HepG2 (cell line): ENCODE measurements at regions not wholly inside any gene's neighbourhood (a gene's known extent, or its start where the extent isn't known, plus 50 kb on each side); places are given as distances from the start of the nearest gene placed in this dataset.

Experiments used
- ATAC-seq: fragments of 200-7000 bp; cut with Tn5 transposase; 3 replicates; pipeline ENCODE4 v1.9.1; 2020; ENCODE audit warnings: mild to moderate bottlenecking, moderate library complexity
- BruUV-seq: library from RNA; stranded (reverse); fragments of 400-500 nt; replicated peaks from 2 replicates; lab custom pipeline; 2021; lab: Mats Ljungman, UMichigan
- CTCF ChIA-PET: fragments of 300-600 bp; formaldehyde crosslinking; extraction: SDS; loops from one replicate; lab custom pipeline; 2021; ENCODE audit warnings: low total read pairs, inconsistent platforms, low intra/inter-chr PET ratio; lab: Yijun Ruan, JAX
- POLR2A ChIA-PET: fragments of 350-600 bp; sonication (Branson Sonifier 250); formaldehyde crosslinking; loops from one replicate; lab custom pipeline; 2020; ENCODE audit warnings: antibody characterized with exemption, inconsistent platforms; lab: Yijun Ruan, JAX
- DNase-seq: peaks from one replicate; pipeline ENCODE4 v3.0.0-alpha.2; 2015; ENCODE audit warnings: low spot score
- FAIRE-seq: peaks from 3 replicates; lab custom pipeline; 2011; peaks lifted over from hg19 to GRCh38; lab: Jason Lieb, UNC
- H2AFZ ChIP-seq: one replicate; pipeline ENCODE4 v1.6.1; 2011; ENCODE audit warnings: low read length, inconsistent platforms
- H3K27ac ChIP-seq: fragments of 300-600 bp; 3 replicates; pipeline ENCODE4 v1.8.0; 2011; ENCODE audit warnings: mixed run types, mild to moderate bottlenecking, mixed read lengths, low read length, inconsistent platforms; ENCODE audit not compliant: insufficient read depth; ENCODE audit errors: extremely low read length
- H3K27me3 ChIP-seq, 2 experiments: fragments of 200-600 bp in 1 of 2; 2 replicates in 1 of 2; 3 replicates in 1 of 2; pipeline versions ENCODE4 v1.6.0 to v1.8.0; 2011; ENCODE audit warnings: low read length in 2 of 2, mild to moderate bottlenecking in 2 of 2, moderate library complexity in 2 of 2, inconsistent platforms in 1 of 2; ENCODE audit not compliant: insufficient read depth in 2 of 2, control insufficient read depth in 1 of 2
- H3K36me3 ChIP-seq, 2 experiments: fragments of 200-600 bp in 1 of 2; replicated peaks in 1 of 2; 2 replicates in 1 of 2; 3 replicates in 1 of 2; pipeline versions ENCODE4 v1.5.1 to v1.8.0; 2011; ENCODE audit warnings: low read length in 2 of 2, inconsistent platforms in 1 of 2; ENCODE audit not compliant: insufficient read depth in 2 of 2, control insufficient read depth in 1 of 2
- H3K4me1 ChIP-seq: 2 replicates; pipeline ENCODE4 v1.5.1; 2012; ENCODE audit warnings: low read length, inconsistent platforms; ENCODE audit not compliant: insufficient read depth
- H3K4me2 ChIP-seq: 2 replicates; pipeline ENCODE4 v1.6.0; 2011; ENCODE audit warnings: low read depth, low read length, inconsistent platforms
- H3K4me3 ChIP-seq, 3 experiments: fragments of 200-600 bp in 1 of 3; sonication (generic), shearing (Covaris generic) in 1 of 3; replicated peaks in 1 of 3; 2 replicates each; pipeline ENCODE4 v1.5.1; 2011 to 2016; ENCODE audit warnings: low read length in 3 of 3, inconsistent platforms in 2 of 3, low read depth in 2 of 3, mild to moderate bottlenecking in 2 of 3, control low read depth in 1 of 3, mixed read lengths in 1 of 3; ENCODE audit not compliant: insufficient read depth in 1 of 3
- H3K79me2 ChIP-seq: one replicate; pipeline ENCODE4 v1.6.1; 2011; ENCODE audit warnings: low read length, inconsistent platforms; ENCODE audit not compliant: insufficient read depth
- H3K9ac ChIP-seq: 2 replicates; pipeline ENCODE4 v1.6.0; 2011; ENCODE audit warnings: mild to moderate bottlenecking, low read depth, low read length, inconsistent platforms; ENCODE audit not compliant: insufficient read depth
- H3K9me3 ChIP-seq: 2 replicates; pipeline ENCODE4 v1.5.1; 2012; ENCODE audit warnings: mild to moderate bottlenecking, low read length
- H4K20me1 ChIP-seq: 2 replicates; pipeline ENCODE4 v1.6.0; 2011; ENCODE audit warnings: inconsistent platforms, mild to moderate bottlenecking, low read length, moderate library complexity; ENCODE audit not compliant: insufficient read depth
- BRD4 ChIP-seq: sonication (generic); formaldehyde crosslinking; IDR thresholded peaks from 2 replicates; pipeline ENCODE4 v1.4.0; 2020; ENCODE audit warnings: missing genetic modification reagents
- FOXA3 ChIP-seq: IDR thresholded peaks from 2 replicates; pipeline ENCODE4 v1.6.1; 2016; ENCODE audit warnings: missing genetic modification reagents, missing compliant biosample characterization
- HMG20B ChIP-seq: conservative IDR thresholded peaks from 2 replicates; pipeline ENCODE4 v1.6.1; 2016; ENCODE audit warnings: missing genetic modification reagents, missing compliant biosample characterization
- KAT8 ChIP-seq: IDR thresholded peaks from 2 replicates; pipeline ENCODE4 v1.6.1; 2016; ENCODE audit warnings: missing genetic modification reagents, missing compliant biosample characterization
- KDM5B ChIP-seq: sonication (generic); formaldehyde crosslinking; IDR thresholded peaks from 2 replicates; pipeline ENCODE4 v1.4.0; 2020; ENCODE audit warnings: missing genetic modification reagents, mild to moderate bottlenecking, borderline replicate concordance
- ZNF230 ChIP-seq: sonication (generic); formaldehyde crosslinking; IDR thresholded peaks from 2 replicates; pipeline ENCODE4 v1.4.0; 2020; ENCODE audit warnings: mild to moderate bottlenecking, missing genetic modification reagents
- ZNF253 ChIP-seq: sonication (generic); formaldehyde crosslinking; IDR thresholded peaks from 2 replicates; pipeline ENCODE4 v1.8.0; 2022; ENCODE audit warnings: mild to moderate bottlenecking, missing genetic modification reagents, borderline replicate concordance
- ZNF256 ChIP-seq: sonication (generic); formaldehyde crosslinking; conservative IDR thresholded peaks from 2 replicates; pipeline ENCODE4 v1.4.0; 2020; ENCODE audit warnings: missing genetic modification reagents
- ZNF788 ChIP-seq: sonication (generic); formaldehyde crosslinking; IDR thresholded peaks from 2 replicates; pipeline ENCODE4 v1.5.0; 2020; ENCODE audit warnings: mild to moderate bottlenecking, missing genetic modification reagents, borderline replicate concordance
- WGBS: methylation state at CpG from one replicate; pipeline ENCODE4 v1.1.6; 2017; ENCODE audit warnings: low lambda C conversion rate; 5-methylcytosine and 5-hydroxymethylcytosine counted together
- in situ Hi-C: cut with HindIII; loops from 2 replicates; pipeline ENCODE4 v1.10.0; 2017; ENCODE audit warnings: low pct_unique_long_range_greater_than_20kb; ENCODE audit not compliant: extremely low pct_ligation_motif_present
- intact Hi-C: fragments of 100-400 bp; cut with micrococcal nuclease; formaldehyde crosslinking; loops from one replicate; pipeline ENCODE4 v1.10.0; 2022; ENCODE audit not compliant: unreplicated experiment
- TF ChIP-seq, protein P1 (sequence below): IDR thresholded peaks from 2 replicates; pipeline ENCODE4 v1.6.1; 2016; ENCODE audit warnings: low read depth, missing genetic modification reagents, missing compliant biosample characterization
- TF ChIP-seq, protein P2 (sequence below): sonication (generic); formaldehyde crosslinking; IDR thresholded peaks from 2 replicates; pipeline ENCODE4 v1.4.0; 2020; ENCODE audit warnings: mild to moderate bottlenecking, missing genetic modification reagents
- TF ChIP-seq, protein P3 (sequence below): IDR thresholded peaks from 2 replicates; pipeline ENCODE4 v1.4.0; 2020; ENCODE audit warnings: mild to moderate bottlenecking, missing genetic modification reagents
- TF ChIP-seq, protein P4 (sequence below): sonication (generic); formaldehyde crosslinking; conservative IDR thresholded peaks from 2 replicates; pipeline ENCODE4 v1.4.0; 2020; ENCODE audit warnings: missing genetic modification reagents

DNA sequence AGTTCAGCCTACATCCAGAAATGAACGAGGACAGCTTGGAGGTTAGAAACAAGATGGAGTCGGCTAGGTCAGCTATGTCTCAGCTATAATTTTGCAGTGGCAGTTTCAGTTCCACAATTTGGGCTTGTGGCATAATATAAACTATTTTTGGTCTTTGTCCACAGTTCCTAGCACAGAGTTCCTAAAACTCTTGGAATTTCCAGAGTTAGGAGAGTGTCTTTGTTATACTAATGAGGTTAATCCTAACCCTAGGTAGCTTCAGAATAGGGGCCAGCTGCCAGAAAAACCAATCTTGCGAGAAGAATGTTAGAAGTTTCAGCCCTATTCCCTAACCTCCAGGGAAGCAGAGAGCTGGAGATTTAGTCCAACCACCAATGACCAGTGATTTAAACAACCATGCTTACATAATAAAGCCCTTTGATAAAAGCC, 131.9 kb downstream of the AKR1D1 start (continued):
- no peak for TF ChIP-seq ZNF256 (CRISPR knock-in tag)
- TF ChIP-seq, protein P1, sequence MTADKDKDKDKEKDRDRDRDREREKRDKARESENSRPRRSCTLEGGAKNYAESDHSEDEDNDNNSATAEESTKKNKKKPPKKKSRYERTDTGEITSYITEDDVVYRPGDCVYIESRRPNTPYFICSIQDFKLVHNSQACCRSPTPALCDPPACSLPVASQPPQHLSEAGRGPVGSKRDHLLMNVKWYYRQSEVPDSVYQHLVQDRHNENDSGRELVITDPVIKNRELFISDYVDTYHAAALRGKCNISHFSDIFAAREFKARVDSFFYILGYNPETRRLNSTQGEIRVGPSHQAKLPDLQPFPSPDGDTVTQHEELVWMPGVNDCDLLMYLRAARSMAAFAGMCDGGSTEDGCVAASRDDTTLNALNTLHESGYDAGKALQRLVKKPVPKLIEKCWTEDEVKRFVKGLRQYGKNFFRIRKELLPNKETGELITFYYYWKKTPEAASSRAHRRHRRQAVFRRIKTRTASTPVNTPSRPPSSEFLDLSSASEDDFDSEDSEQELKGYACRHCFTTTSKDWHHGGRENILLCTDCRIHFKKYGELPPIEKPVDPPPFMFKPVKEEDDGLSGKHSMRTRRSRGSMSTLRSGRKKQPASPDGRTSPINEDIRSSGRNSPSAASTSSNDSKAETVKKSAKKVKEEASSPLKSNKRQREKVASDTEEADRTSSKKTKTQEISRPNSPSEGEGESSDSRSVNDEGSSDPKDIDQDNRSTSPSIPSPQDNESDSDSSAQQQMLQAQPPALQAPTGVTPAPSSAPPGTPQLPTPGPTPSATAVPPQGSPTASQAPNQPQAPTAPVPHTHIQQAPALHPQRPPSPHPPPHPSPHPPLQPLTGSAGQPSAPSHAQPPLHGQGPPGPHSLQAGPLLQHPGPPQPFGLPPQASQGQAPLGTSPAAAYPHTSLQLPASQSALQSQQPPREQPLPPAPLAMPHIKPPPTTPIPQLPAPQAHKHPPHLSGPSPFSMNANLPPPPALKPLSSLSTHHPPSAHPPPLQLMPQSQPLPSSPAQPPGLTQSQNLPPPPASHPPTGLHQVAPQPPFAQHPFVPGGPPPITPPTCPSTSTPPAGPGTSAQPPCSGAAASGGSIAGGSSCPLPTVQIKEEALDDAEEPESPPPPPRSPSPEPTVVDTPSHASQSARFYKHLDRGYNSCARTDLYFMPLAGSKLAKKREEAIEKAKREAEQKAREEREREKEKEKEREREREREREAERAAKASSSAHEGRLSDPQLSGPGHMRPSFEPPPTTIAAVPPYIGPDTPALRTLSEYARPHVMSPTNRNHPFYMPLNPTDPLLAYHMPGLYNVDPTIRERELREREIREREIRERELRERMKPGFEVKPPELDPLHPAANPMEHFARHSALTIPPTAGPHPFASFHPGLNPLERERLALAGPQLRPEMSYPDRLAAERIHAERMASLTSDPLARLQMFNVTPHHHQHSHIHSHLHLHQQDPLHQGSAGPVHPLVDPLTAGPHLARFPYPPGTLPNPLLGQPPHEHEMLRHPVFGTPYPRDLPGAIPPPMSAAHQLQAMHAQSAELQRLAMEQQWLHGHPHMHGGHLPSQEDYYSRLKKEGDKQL: no peak
- TF ChIP-seq ZNF253 (CRISPR knock-in tag): no peak
- TF ChIP-seq, protein P2, sequence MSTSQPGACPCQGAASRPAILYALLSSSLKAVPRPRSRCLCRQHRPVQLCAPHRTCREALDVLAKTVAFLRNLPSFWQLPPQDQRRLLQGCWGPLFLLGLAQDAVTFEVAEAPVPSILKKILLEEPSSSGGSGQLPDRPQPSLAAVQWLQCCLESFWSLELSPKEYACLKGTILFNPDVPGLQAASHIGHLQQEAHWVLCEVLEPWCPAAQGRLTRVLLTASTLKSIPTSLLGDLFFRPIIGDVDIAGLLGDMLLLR: no peak

DNA sequence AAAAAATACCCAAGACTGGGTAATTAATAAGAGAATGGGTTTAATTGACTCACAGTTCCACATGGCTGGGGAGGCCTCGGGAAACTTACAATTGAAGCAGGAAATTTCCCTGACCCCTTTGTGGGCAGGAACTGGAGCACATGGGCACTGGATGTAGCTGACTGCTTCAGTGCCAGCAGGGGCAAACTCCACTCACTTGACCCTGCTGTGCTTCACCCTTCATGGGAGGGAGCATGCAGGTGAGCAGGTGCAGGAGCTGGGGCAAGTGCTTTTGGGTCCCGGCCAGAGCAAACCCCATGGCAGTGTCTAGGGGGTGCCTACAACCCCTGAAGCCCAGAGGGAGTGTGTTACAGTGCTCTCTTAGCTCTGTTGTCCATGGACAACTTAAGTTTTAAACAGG, 132.6 kb downstream of the AKR1D1 start:
- ATAC-seq (no peak; the same call in 2 of the 3 replicates), FAIRE-seq (no peak), DNase-seq (no peak)
- H3K27ac ChIP-seq: no peak overlapping the region
- no peaks in the 10 kb centered on the region for H3K36me3 ChIP-seq
- H3K4me1 ChIP-seq: peaks cover 23% of the 10 kb centered on the region
- no TSS peak for BruUV-seq
- CTCF ChIA-PET: no interaction called here
- no peak overlapping the region for H3K4me3 ChIP-seq
- H3K9ac ChIP-seq: no peak overlapping the region
- H4K20me1 ChIP-seq: no peaks in the 10 kb centered on the region
- H3K4me2 ChIP-seq: no peak overlapping the region
- H3K9me3 ChIP-seq: no peaks in the 10 kb centered on the region
- H3K27me3 ChIP-seq: no peaks in the 10 kb centered on the region
- 68% methylated on average over 2 of the region's 2 CpGs for WGBS
- no peaks in the 10 kb centered on the region for H3K79me2 ChIP-seq
- intact Hi-C loops (no loop called here), in situ Hi-C loops (no loop called here)
- H2AFZ ChIP-seq: no peak overlapping the region
- POLR2A ChIA-PET: no interaction called here
- TF ChIP-seq ZNF230 (CRISPR knock-in tag) (no peak), HMG20B (no peak), ZNF788 (no peak), KAT8 (CRISPR knock-in tag) (no peak), BRD4 (CRISPR knock-in tag) (no peak), FOXA3 (CRISPR knock-in tag) (no peak), KDM5B (CRISPR knock-in tag) (no peak)
- TF ChIP-seq, protein P3, sequence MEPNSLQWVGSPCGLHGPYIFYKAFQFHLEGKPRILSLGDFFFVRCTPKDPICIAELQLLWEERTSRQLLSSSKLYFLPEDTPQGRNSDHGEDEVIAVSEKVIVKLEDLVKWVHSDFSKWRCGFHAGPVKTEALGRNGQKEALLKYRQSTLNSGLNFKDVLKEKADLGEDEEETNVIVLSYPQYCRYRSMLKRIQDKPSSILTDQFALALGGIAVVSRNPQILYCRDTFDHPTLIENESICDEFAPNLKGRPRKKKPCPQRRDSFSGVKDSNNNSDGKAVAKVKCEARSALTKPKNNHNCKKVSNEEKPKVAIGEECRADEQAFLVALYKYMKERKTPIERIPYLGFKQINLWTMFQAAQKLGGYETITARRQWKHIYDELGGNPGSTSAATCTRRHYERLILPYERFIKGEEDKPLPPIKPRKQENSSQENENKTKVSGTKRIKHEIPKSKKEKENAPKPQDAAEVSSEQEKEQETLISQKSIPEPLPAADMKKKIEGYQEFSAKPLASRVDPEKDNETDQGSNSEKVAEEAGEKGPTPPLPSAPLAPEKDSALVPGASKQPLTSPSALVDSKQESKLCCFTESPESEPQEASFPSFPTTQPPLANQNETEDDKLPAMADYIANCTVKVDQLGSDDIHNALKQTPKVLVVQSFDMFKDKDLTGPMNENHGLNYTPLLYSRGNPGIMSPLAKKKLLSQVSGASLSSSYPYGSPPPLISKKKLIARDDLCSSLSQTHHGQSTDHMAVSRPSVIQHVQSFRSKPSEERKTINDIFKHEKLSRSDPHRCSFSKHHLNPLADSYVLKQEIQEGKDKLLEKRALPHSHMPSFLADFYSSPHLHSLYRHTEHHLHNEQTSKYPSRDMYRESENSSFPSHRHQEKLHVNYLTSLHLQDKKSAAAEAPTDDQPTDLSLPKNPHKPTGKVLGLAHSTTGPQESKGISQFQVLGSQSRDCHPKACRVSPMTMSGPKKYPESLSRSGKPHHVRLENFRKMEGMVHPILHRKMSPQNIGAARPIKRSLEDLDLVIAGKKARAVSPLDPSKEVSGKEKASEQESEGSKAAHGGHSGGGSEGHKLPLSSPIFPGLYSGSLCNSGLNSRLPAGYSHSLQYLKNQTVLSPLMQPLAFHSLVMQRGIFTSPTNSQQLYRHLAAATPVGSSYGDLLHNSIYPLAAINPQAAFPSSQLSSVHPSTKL (CRISPR knock-in tag): no peak
- TF ChIP-seq, protein P4, sequence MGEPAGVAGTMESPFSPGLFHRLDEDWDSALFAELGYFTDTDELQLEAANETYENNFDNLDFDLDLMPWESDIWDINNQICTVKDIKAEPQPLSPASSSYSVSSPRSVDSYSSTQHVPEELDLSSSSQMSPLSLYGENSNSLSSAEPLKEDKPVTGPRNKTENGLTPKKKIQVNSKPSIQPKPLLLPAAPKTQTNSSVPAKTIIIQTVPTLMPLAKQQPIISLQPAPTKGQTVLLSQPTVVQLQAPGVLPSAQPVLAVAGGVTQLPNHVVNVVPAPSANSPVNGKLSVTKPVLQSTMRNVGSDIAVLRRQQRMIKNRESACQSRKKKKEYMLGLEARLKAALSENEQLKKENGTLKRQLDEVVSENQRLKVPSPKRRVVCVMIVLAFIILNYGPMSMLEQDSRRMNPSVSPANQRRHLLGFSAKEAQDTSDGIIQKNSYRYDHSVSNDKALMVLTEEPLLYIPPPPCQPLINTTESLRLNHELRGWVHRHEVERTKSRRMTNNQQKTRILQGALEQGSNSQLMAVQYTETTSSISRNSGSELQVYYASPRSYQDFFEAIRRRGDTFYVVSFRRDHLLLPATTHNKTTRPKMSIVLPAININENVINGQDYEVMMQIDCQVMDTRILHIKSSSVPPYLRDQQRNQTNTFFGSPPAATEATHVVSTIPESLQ: no peak
